MM.1S (cell line): ENCODE measurements at regions not wholly inside any gene's neighbourhood (a gene's known extent, or its start where the extent isn't known, plus 50 kb on each side); places are given as distances from the start of the nearest gene placed in this dataset.

ENCODE experiments used
- DNase-seq: peaks from one replicate; pipeline ENCODE4 v3.0.0-alpha.2; 2015
- H2AFZ ChIP-seq: fragments of 300-600 bp; sonication (generic); 2 replicates; pipeline ENCODE4 v1.6.0; 2016; ENCODE audit warnings: antibody characterized with exemption, low read length
- H3F3A ChIP-seq: fragments of 300-600 bp; sonication (generic); 2 replicates; pipeline ENCODE4 v1.6.1; 2016; ENCODE audit warnings: mild to moderate bottlenecking, antibody characterized with exemption, low read length, moderate library complexity, mixed read lengths; ENCODE audit not compliant: insufficient read depth
- H3K27ac ChIP-seq: fragments of 300-600 bp; sonication (generic); 2 replicates; pipeline ENCODE4 v1.5.1; 2016; ENCODE audit warnings: mild to moderate bottlenecking, low read length
- H3K27me3 ChIP-seq: fragments of 300-600 bp; sonication (generic); replicated peaks from 2 replicates; pipeline ENCODE4 v1.6.0; 2016; ENCODE audit warnings: low read length; ENCODE audit not compliant: insufficient read depth
- H3K36me3 ChIP-seq: fragments of 300-600 bp; sonication (generic); replicated peaks from 2 replicates; pipeline ENCODE4 v1.6.1; 2016; ENCODE audit warnings: mild to moderate bottlenecking, low read length, mixed read lengths; ENCODE audit not compliant: insufficient read depth
- H3K4me1 ChIP-seq: fragments of 300-600 bp; sonication (generic); 2 replicates; pipeline ENCODE4 v1.6.1; 2016; ENCODE audit warnings: low read length, mixed read lengths
- H3K4me2 ChIP-seq: fragments of 300-600 bp; sonication (generic); 2 replicates; pipeline ENCODE4 v1.6.0; 2016; ENCODE audit warnings: low read depth, low read length
- H3K4me3 ChIP-seq: fragments of 300-600 bp; sonication (generic); 2 replicates; pipeline ENCODE4 v1.5.1; 2016; ENCODE audit warnings: low read length, mixed read lengths
- H3K79me2 ChIP-seq: fragments of 300-600 bp; sonication (generic); 2 replicates; pipeline ENCODE4 v1.6.1; 2016; ENCODE audit warnings: mixed run types, low read length, mixed read lengths
- H3K9ac ChIP-seq: fragments of 300-600 bp; sonication (generic); 2 replicates; pipeline ENCODE4 v1.6.1; 2016; ENCODE audit warnings: low read length, mixed read lengths
- H3K9me2 ChIP-seq: fragments of 300-600 bp; sonication (generic); replicated peaks from 2 replicates; pipeline ENCODE4 v1.6.1; 2016; ENCODE audit warnings: mild to moderate bottlenecking, low read length, mixed read lengths; ENCODE audit not compliant: insufficient read depth
- H3K9me3 ChIP-seq: fragments of 300-600 bp; sonication (generic); replicated peaks from 2 replicates; pipeline ENCODE4 v1.6.1; 2016; ENCODE audit warnings: mild to moderate bottlenecking, low read length, mixed read lengths; ENCODE audit not compliant: insufficient read depth
- H4K20me1 ChIP-seq: fragments of 300-600 bp; sonication (generic); 2 replicates; pipeline ENCODE4 v1.6.1; 2016; ENCODE audit warnings: mild to moderate bottlenecking, low read length, moderate library complexity, mixed read lengths; ENCODE audit not compliant: insufficient read depth
- EZH2 ChIP-seq: fragments of 300-600 bp; sonication (generic); optimal IDR thresholded peaks from 2 replicates; pipeline ENCODE3; 2017; ENCODE audit warnings: low read depth, mild to moderate bottlenecking, antibody characterized with exemption, low read length, mixed read lengths
- EZH2phosphoT487 ChIP-seq: fragments of 300-600 bp; sonication (generic); IDR thresholded peaks from 2 replicates; pipeline ENCODE4 v1.6.1; 2018; ENCODE audit warnings: antibody characterized with exemption, low read length
- TF ChIP-seq, protein P1 (sequence below): fragments of 300-600 bp; sonication (generic); IDR thresholded peaks from 2 replicates; pipeline ENCODE4 v1.5.1; 2016; ENCODE audit warnings: antibody characterized with exemption, low read length, mixed read lengths

GRCh38 chr2:187749804-187750431 lies 195.7 kb upstream of the TFPI start:
- TF ChIP-seq EZH2 (no peak), EZH2phosphoT487 (no peak)
- TF ChIP-seq, protein P1, sequence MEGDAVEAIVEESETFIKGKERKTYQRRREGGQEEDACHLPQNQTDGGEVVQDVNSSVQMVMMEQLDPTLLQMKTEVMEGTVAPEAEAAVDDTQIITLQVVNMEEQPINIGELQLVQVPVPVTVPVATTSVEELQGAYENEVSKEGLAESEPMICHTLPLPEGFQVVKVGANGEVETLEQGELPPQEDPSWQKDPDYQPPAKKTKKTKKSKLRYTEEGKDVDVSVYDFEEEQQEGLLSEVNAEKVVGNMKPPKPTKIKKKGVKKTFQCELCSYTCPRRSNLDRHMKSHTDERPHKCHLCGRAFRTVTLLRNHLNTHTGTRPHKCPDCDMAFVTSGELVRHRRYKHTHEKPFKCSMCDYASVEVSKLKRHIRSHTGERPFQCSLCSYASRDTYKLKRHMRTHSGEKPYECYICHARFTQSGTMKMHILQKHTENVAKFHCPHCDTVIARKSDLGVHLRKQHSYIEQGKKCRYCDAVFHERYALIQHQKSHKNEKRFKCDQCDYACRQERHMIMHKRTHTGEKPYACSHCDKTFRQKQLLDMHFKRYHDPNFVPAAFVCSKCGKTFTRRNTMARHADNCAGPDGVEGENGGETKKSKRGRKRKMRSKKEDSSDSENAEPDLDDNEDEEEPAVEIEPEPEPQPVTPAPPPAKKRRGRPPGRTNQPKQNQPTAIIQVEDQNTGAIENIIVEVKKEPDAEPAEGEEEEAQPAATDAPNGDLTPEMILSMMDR = no peak
- no peaks in the 10 kb centered on the region for H4K20me1 ChIP-seq
- no peaks in the 10 kb centered on the region for H3K36me3 ChIP-seq
- no peaks in the 10 kb centered on the region for H3K9me3 ChIP-seq
- H3K9ac ChIP-seq = no peak overlapping the region
- H3K27ac ChIP-seq = no peak overlapping the region
- no peaks in the 10 kb centered on the region for H3K79me2 ChIP-seq
- H3K4me1 ChIP-seq = no peaks in the 10 kb centered on the region
- no peaks in the 10 kb centered on the region for H3K27me3 ChIP-seq
- no peak overlapping the region for H3K4me2 ChIP-seq
- H2AFZ ChIP-seq = no peak overlapping the region
- no peaks in the 10 kb centered on the region for H3F3A ChIP-seq
- H3K4me3 ChIP-seq = no peak overlapping the region
- no peak for DNase-seq
- no peaks in the 10 kb centered on the region for H3K9me2 ChIP-seq

DNA sequence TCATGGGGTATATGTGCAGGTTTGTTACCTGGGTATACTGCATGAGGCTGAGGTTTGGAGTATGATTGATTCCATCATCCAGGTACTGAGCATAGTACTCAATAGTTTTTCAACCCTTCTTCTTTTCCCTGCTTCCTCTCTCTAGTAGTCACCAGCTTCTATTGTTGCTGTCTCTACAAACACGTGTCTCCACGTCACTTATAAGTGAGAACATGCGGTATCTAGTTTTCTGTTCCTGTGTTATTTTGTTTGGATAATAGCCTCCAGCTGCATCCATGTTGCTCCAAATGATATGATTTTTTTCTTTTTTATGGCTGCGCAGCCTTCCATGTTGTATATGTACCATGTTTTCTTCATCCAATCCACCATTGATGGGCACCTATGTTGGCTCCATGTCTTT lies 214.8 kb upstream of the TFPI start:
- Histone ChIP-seq H3K9me3 (no peaks in the 10 kb centered on the region), H2AFZ (no peak overlapping the region), H3K4me2 (no peak overlapping the region), H3K4me3 (no peak overlapping the region), H3K9ac (no peak overlapping the region), H3K36me3 (no peaks in the 10 kb centered on the region), H3K79me2 (no peaks in the 10 kb centered on the region), H3K27me3 (no peaks in the 10 kb centered on the region), H3K4me1 (no peaks in the 10 kb centered on the region), H4K20me1 (no peaks in the 10 kb centered on the region), H3K27ac (no peak overlapping the region), H3F3A (no peaks in the 10 kb centered on the region), H3K9me2 (no peaks in the 10 kb centered on the region)
- no peak for DNase-seq
- TF ChIP-seq, protein P1 = no peak
- no peak for TF ChIP-seq EZH2
- TF ChIP-seq EZH2phosphoT487 = no peak

GRCh38 chr2:187769437-187769836 lies 215.2 kb upstream of the TFPI start:
- H3K79me2 ChIP-seq = no peaks in the 10 kb centered on the region
- H3K4me1 ChIP-seq = no peaks in the 10 kb centered on the region
- no peaks in the 10 kb centered on the region for H3K9me2 ChIP-seq
- no peaks in the 10 kb centered on the region for H3K9me3 ChIP-seq
- H3K4me2 ChIP-seq = no peak overlapping the region
- H3K9ac ChIP-seq = no peak overlapping the region
- no peaks in the 10 kb centered on the region for H3K36me3 ChIP-seq
- H3F3A ChIP-seq = no peaks in the 10 kb centered on the region
- H3K27ac ChIP-seq = no peak overlapping the region
- H3K27me3 ChIP-seq = no peaks in the 10 kb centered on the region
- H4K20me1 ChIP-seq = no peaks in the 10 kb centered on the region
- no peak overlapping the region for H2AFZ ChIP-seq
- no peak overlapping the region for H3K4me3 ChIP-seq
- TF ChIP-seq, protein P1 = no peak
- DNase-seq = no peak
